ENCODE measurements at regions not wholly inside any gene's neighbourhood (a gene's known extent, or its start where the extent isn't known, plus 50 kb on each side); places are given as distances from the start of the nearest gene placed in this dataset.

DNA sequence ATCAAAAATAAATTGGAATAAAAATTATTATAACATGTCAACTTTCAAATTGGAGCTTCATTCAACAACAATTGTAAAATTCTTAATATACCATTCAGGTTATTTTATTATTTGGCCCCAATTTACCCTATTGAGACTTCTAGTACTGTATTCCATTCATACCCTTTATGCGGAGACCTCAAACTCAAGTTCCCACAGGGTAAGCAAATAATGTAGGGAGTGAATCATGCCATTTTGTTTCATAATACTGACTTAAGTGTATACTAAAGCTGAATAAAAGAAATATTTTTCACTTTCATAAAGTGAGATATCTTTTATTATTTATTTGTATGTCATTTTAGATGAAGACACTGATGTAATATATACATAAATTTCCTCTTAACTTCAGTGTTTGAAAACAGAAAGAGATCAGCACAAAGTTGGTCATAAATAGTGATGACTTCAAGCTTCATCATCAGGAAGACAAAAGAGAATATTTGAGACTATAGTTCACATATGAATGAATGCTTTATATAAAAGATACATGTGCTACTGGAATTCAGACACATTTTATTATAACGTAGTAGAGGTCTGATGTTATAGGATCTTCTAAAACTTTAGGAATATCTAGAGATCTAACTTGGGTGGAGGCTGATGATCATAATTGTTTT, 894.4 kb upstream of the PCDH9 start:
- Histone ChIP-seq H3K27ac (no peak overlapping the region), H3K79me2 (ENCODE audit: insufficient read depth, low read depth) (no peaks in the 10 kb centered on the region), H3K9ac (no peak overlapping the region), H4K20me1 (ENCODE audit: insufficient read depth) (no peaks in the 10 kb centered on the region), H3K4me3 (IDR thresholded peaks at IDR 0.05; ENCODE audit: insufficient read depth, low read depth, low read length) (no peak overlapping the region), H3K4me2 (no peak overlapping the region), H2AFZ (ENCODE audit: low read depth) (no peak overlapping the region), H3K27me3 (ENCODE audit: insufficient read depth, low read depth) (no peaks in the 10 kb centered on the region), H3K36me3 (ENCODE audit: insufficient read depth) (no peaks in the 10 kb centered on the region), H3K4me1 (ENCODE audit: low read depth, poor library complexity, severe bottlenecking) (no peaks in the 10 kb centered on the region)
- TF ChIP-seq, protein P1, sequence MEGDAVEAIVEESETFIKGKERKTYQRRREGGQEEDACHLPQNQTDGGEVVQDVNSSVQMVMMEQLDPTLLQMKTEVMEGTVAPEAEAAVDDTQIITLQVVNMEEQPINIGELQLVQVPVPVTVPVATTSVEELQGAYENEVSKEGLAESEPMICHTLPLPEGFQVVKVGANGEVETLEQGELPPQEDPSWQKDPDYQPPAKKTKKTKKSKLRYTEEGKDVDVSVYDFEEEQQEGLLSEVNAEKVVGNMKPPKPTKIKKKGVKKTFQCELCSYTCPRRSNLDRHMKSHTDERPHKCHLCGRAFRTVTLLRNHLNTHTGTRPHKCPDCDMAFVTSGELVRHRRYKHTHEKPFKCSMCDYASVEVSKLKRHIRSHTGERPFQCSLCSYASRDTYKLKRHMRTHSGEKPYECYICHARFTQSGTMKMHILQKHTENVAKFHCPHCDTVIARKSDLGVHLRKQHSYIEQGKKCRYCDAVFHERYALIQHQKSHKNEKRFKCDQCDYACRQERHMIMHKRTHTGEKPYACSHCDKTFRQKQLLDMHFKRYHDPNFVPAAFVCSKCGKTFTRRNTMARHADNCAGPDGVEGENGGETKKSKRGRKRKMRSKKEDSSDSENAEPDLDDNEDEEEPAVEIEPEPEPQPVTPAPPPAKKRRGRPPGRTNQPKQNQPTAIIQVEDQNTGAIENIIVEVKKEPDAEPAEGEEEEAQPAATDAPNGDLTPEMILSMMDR (conservative IDR thresholded peaks at IDR 0.05; ENCODE audit: low read depth, low read length): no peak

DNA sequence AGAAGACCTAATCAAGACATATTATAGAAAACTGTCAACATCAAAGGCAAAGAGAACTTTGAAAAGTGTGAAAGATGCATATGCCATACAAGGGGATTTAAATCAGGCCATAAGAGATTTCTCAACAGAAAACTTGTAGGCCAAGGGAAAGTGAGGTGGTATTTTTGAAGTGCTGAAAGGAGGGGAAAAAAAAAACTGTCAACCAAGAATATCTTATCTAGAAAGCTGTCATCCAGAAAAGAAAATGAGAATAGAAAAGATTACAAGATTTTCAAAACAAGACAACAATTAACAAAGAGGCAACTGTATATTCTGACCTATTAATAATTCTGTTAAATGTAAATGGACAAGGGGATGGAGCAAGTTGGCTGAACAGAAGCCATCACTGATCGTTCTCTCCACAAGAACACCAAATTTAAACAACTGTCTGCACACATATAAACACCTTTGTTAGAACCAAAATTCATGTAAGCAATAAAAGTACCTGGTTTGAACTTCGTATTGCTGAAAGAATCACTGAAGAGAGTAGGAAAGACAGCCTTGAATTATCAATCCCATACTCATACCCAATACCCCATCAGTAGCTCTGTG, 880.1 kb upstream of the PCDH9 start:
- Histone ChIP-seq H3K4me3 (IDR thresholded peaks at IDR 0.05; ENCODE audit: insufficient read depth, low read depth, low read length) (no peak overlapping the region), H4K20me1 (ENCODE audit: insufficient read depth) (no peaks in the 10 kb centered on the region), H3K27ac (no peak overlapping the region), H3K4me2 (no peak overlapping the region), H3K36me3 (ENCODE audit: insufficient read depth) (no peaks in the 10 kb centered on the region), H3K4me1 (ENCODE audit: low read depth, poor library complexity, severe bottlenecking) (no peaks in the 10 kb centered on the region), H2AFZ (ENCODE audit: low read depth) (no peak overlapping the region), H3K27me3 (ENCODE audit: insufficient read depth, low read depth) (no peaks in the 10 kb centered on the region), H3K79me2 (ENCODE audit: insufficient read depth, low read depth) (no peaks in the 10 kb centered on the region), H3K9ac (no peak overlapping the region)
- TF ChIP-seq, protein P1 (conservative IDR thresholded peaks at IDR 0.05; ENCODE audit: low read depth, low read length): no peak

DNA sequence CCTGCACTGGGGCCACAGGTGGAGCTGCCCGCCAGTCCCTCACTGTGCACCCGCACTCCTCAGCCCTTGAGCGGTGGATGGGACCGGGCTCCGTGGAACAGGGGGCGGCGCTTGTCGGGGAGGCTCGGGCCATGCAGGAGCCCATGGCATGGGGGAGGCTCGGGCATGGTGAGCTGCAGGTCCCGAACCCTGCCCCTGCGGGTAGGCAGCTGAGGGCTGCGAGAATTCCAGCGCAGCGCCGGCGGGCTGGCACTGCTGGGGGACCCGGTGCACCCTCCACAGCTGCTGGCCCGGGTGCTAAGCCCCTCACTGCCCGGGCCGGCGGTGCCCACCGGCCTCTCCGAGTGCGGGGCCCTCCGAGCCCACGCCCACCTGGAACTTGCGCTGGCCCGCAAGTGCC, 877.5 kb upstream of the PCDH9 start:
- H4K20me1 ChIP-seq (ENCODE audit: insufficient read depth): no peaks in the 10 kb centered on the region
- TF ChIP-seq, protein P1 (conservative IDR thresholded peaks at IDR 0.05; ENCODE audit: low read depth, low read length): no peak
- no peak overlapping the region for H3K27ac ChIP-seq
- H3K27me3 ChIP-seq (ENCODE audit: insufficient read depth, low read depth): no peaks in the 10 kb centered on the region
- H3K36me3 ChIP-seq (ENCODE audit: insufficient read depth): no peaks in the 10 kb centered on the region
- H3K4me2 ChIP-seq: no peak overlapping the region
- no peak overlapping the region for H2AFZ ChIP-seq (ENCODE audit: low read depth)
- no peak overlapping the region for H3K4me3 ChIP-seq (IDR thresholded peaks at IDR 0.05; ENCODE audit: insufficient read depth, low read depth, low read length)
- no peaks in the 10 kb centered on the region for H3K79me2 ChIP-seq (ENCODE audit: insufficient read depth, low read depth)
- H3K9ac ChIP-seq: no peak overlapping the region
- H3K4me1 ChIP-seq (ENCODE audit: low read depth, poor library complexity, severe bottlenecking): no peaks in the 10 kb centered on the region

DNA sequence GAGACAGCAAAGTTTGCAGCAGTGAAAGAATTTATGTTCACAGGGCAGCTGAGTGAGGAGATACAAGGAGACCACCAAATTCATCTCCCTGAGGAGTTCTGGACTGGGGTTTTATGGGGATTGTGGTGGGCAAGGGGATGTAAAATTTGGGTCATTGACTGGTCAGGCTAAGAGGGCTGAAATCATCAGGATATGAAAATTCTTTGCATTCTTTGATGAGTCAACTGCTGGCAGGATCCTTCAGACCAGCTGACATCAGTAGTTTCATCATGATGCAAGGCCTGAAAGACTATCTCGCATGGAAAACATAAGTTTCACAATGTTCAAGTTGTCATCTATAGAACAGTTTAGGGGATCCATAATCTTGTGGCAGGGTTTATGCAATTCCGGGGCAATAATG, 869.5 kb upstream of the PCDH9 start:
- Histone ChIP-seq H3K4me2 (no peak overlapping the region), H2AFZ (ENCODE audit: low read depth) (no peak overlapping the region), H3K9ac (no peak overlapping the region), H3K4me1 (ENCODE audit: low read depth, poor library complexity, severe bottlenecking) (peaks cover 16% of the 10 kb centered on the region), H4K20me1 (ENCODE audit: insufficient read depth) (no peaks in the 10 kb centered on the region), H3K27me3 (ENCODE audit: insufficient read depth, low read depth) (no peaks in the 10 kb centered on the region), H3K79me2 (ENCODE audit: insufficient read depth, low read depth) (no peaks in the 10 kb centered on the region), H3K4me3 (IDR thresholded peaks at IDR 0.05; ENCODE audit: insufficient read depth, low read depth, low read length) (no peak overlapping the region), H3K36me3 (ENCODE audit: insufficient read depth) (no peaks in the 10 kb centered on the region), H3K27ac (no peak overlapping the region; the same call in 1 of the 2 replicates)
- TF ChIP-seq, protein P1 (conservative IDR thresholded peaks at IDR 0.05; ENCODE audit: low read depth, low read length): no peak
